ENCODE measurements at regions not wholly inside any gene's neighbourhood (a gene's known extent, or its start where the extent isn't known, plus 50 kb on each side); places are given as distances from the start of the nearest gene placed in this dataset.

DNA sequence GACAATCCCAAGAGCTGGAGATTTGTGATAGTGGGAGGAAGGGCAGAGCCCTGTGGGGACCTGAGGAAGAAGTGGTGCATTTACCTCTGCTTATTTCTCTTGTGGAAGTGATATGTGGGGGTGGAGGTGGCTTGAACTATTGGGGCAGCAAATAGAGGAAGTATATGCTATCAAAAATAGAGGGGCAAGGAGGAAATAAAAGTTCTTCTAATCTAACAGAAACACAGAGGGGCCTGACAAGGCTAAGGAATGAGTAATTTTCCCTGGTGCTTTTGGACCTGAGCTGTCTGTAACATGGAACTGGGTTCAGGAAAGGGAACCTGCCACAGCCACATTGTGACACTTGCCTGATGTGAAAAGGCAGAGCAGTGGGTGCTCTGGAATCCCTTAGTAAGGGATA, 378.6 kb upstream of the KLF4 start:
- Histone ChIP-seq H3K36me3 (ENCODE audit: control insufficient read depth, low read length) (no peaks in the 10 kb centered on the region), H3K9me2 (replicated peaks; ENCODE audit: control insufficient read depth, low read length) (no peaks in the 10 kb centered on the region), H3F3A (ENCODE audit: control insufficient read depth, insufficient read depth) (no peaks in the 10 kb centered on the region), H3K9me3 (ENCODE audit: control insufficient read depth, insufficient read depth, low read length) (no peaks in the 10 kb centered on the region), H4K20me1 (ENCODE audit: control insufficient read depth, insufficient read depth, low read depth, low read length) (no peaks in the 10 kb centered on the region), H3K27ac (ENCODE audit: low read depth, low read length) (peak overlapping the region; percentile 64), H3K4me3 (ENCODE audit: low read length) (peak overlapping the region; percentile 61), H3K27me3 (ENCODE audit: control insufficient read depth, low read length) (no peaks in the 10 kb centered on the region), H3K79me2 (ENCODE audit: control insufficient read depth, low read length) (no peaks in the 10 kb centered on the region), H3K4me2 (ENCODE audit: low read length) (peak overlapping the region; percentile 85), H3K4me1 (ENCODE audit: control insufficient read depth, low read length) (peaks cover 49% of the 10 kb centered on the region)
- TF ChIP-seq, protein P1, sequence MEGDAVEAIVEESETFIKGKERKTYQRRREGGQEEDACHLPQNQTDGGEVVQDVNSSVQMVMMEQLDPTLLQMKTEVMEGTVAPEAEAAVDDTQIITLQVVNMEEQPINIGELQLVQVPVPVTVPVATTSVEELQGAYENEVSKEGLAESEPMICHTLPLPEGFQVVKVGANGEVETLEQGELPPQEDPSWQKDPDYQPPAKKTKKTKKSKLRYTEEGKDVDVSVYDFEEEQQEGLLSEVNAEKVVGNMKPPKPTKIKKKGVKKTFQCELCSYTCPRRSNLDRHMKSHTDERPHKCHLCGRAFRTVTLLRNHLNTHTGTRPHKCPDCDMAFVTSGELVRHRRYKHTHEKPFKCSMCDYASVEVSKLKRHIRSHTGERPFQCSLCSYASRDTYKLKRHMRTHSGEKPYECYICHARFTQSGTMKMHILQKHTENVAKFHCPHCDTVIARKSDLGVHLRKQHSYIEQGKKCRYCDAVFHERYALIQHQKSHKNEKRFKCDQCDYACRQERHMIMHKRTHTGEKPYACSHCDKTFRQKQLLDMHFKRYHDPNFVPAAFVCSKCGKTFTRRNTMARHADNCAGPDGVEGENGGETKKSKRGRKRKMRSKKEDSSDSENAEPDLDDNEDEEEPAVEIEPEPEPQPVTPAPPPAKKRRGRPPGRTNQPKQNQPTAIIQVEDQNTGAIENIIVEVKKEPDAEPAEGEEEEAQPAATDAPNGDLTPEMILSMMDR (IDR thresholded peaks at IDR 0.05; ENCODE audit: low read depth, low read length, poor library complexity, severe bottlenecking) = no peak
- no peak for TF ChIP-seq EZH2phosphoT487 (IDR thresholded peaks at IDR 0.05; ENCODE audit: borderline replicate concordance, low read length)

DNA sequence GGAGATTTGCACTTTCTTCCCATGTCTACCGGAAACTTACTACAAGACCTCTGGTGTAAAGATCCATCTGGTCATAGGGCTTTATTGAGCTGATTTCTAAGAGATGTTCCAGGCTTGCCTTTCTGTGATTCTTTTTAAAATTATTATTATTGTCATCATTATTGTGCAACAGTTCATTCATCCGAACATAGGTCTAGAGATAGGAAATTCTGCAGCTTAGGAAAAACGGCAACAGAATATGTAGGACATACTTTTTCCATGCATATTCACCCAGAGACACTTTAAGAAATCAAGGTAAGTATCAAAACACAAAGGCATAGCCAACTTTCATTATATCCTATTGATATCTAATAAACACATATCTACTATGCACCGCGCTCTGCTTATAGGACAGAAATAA, 378.2 kb upstream of the KLF4 start:
- H3K4me2 ChIP-seq (ENCODE audit: low read length) = peak overlapping the region; percentile 85
- peaks cover 45% of the 10 kb centered on the region for H3K4me1 ChIP-seq (ENCODE audit: control insufficient read depth, low read length)

DNA sequence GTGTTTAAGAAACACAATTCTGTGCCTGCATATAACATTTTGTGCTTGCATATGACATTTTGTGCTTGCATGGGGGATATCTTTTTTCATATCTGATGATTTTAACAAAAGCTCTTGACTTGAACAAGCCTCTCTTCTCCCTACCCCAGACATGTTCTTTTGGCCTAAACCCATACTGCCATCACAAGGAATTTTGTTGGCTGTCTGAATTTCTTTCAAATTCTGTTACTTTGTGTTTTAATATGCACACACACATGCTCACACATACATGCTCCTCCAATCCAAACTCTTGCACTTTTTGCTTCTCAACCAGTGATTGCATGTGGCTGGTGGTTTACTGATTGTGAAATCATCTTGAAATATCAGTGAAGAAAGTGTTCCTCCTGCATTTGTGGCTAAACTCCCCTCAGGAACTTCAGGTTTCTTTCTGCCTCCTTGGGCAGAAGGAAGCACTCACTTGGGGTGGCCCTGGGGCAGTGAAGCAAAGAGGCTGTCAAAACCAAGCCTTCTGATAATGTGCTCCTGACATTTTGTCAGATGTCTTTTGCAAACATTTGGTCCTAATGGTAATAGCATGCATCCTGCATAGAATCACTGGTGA, 377.2 kb upstream of the KLF4 start:
- H3K4me2 ChIP-seq (ENCODE audit: low read length) = peak overlapping the region; percentile 85
- no peaks in the 10 kb centered on the region for H3K9me2 ChIP-seq (replicated peaks; ENCODE audit: control insufficient read depth, low read length)
- no peaks in the 10 kb centered on the region for H4K20me1 ChIP-seq (ENCODE audit: control insufficient read depth, insufficient read depth, low read depth, low read length)
- H3K36me3 ChIP-seq (ENCODE audit: control insufficient read depth, low read length) = no peaks in the 10 kb centered on the region
- peak overlapping the region; percentile 2; the same call in 1 of the 2 replicates for H3K27ac ChIP-seq (ENCODE audit: low read depth, low read length)
- H3F3A ChIP-seq (ENCODE audit: control insufficient read depth, insufficient read depth) = no peaks in the 10 kb centered on the region
- peaks cover 35% of the 10 kb centered on the region for H3K4me1 ChIP-seq (ENCODE audit: control insufficient read depth, low read length)
- TF ChIP-seq EZH2phosphoT487 (IDR thresholded peaks at IDR 0.05; ENCODE audit: borderline replicate concordance, low read length) = no peak
- TF ChIP-seq, protein P1 (IDR thresholded peaks at IDR 0.05; ENCODE audit: low read depth, low read length, poor library complexity, severe bottlenecking) = no peak
- H3K79me2 ChIP-seq (ENCODE audit: control insufficient read depth, low read length) = no peaks in the 10 kb centered on the region
- peak overlapping the region; percentile 34; the same call in 1 of the 2 replicates for H3K4me3 ChIP-seq (ENCODE audit: low read length)
- no peaks in the 10 kb centered on the region for H3K27me3 ChIP-seq (ENCODE audit: control insufficient read depth, low read length)
- no peaks in the 10 kb centered on the region for H3K9me3 ChIP-seq (ENCODE audit: control insufficient read depth, insufficient read depth, low read length)

More for the DNA sequence above, 378.2 kb upstream of the KLF4 start:
- H3K9me2 ChIP-seq (replicated peaks; ENCODE audit: control insufficient read depth, low read length) = no peaks in the 10 kb centered on the region
- H4K20me1 ChIP-seq (ENCODE audit: control insufficient read depth, insufficient read depth, low read depth, low read length) = no peaks in the 10 kb centered on the region
- no peaks in the 10 kb centered on the region for H3F3A ChIP-seq (ENCODE audit: control insufficient read depth, insufficient read depth)
- H3K27me3 ChIP-seq (ENCODE audit: control insufficient read depth, low read length) = no peaks in the 10 kb centered on the region
- no peaks in the 10 kb centered on the region for H3K9me3 ChIP-seq (ENCODE audit: control insufficient read depth, insufficient read depth, low read length)
- H3K27ac ChIP-seq (ENCODE audit: low read depth, low read length) = peak overlapping the region; percentile 64
- peak overlapping the region; percentile 61 for H3K4me3 ChIP-seq (ENCODE audit: low read length)
- H3K79me2 ChIP-seq (ENCODE audit: control insufficient read depth, low read length) = no peaks in the 10 kb centered on the region
- no peaks in the 10 kb centered on the region for H3K36me3 ChIP-seq (ENCODE audit: control insufficient read depth, low read length)
- TF ChIP-seq, protein P1 (IDR thresholded peaks at IDR 0.05; ENCODE audit: low read depth, low read length, poor library complexity, severe bottlenecking) = no peak
- no peak for TF ChIP-seq EZH2phosphoT487 (IDR thresholded peaks at IDR 0.05; ENCODE audit: borderline replicate concordance, low read length)
